ENCODE measurements at regions not wholly inside any gene's neighbourhood (a gene's known extent, or its start where the extent isn't known, plus 50 kb on each side); places are given as distances from the start of the nearest gene placed in this dataset.

GRCh38 chr9:109557481-109557880 lies 59.4 kb upstream of the PTPN3 start:
- 66 to 74% methylated on average over 6 of the region's 6 CpGs for WGBS, 2 donors
- Histone ChIP-seq H3K4me1 (no peaks in the 10 kb centered on the region), H3K27me3 (no peaks in the 10 kb centered on the region), H3K9me3 (no peaks in the 10 kb centered on the region), H3K36me3 (no peaks in the 10 kb centered on the region), H3K27ac (no peak overlapping the region), H3K4me3 (no peak overlapping the region)
- DNase-seq (ENCODE audit: low spot score in 2 of 2) = no peak
- TF ChIP-seq EP300 (IDR thresholded peaks at IDR 0.05) = no peak
- TF ChIP-seq, protein P1, sequence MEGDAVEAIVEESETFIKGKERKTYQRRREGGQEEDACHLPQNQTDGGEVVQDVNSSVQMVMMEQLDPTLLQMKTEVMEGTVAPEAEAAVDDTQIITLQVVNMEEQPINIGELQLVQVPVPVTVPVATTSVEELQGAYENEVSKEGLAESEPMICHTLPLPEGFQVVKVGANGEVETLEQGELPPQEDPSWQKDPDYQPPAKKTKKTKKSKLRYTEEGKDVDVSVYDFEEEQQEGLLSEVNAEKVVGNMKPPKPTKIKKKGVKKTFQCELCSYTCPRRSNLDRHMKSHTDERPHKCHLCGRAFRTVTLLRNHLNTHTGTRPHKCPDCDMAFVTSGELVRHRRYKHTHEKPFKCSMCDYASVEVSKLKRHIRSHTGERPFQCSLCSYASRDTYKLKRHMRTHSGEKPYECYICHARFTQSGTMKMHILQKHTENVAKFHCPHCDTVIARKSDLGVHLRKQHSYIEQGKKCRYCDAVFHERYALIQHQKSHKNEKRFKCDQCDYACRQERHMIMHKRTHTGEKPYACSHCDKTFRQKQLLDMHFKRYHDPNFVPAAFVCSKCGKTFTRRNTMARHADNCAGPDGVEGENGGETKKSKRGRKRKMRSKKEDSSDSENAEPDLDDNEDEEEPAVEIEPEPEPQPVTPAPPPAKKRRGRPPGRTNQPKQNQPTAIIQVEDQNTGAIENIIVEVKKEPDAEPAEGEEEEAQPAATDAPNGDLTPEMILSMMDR (IDR thresholded peaks at IDR 0.05) = no peak
- no peak for TF ChIP-seq POLR2A (IDR thresholded peaks at IDR 0.05)

DNA sequence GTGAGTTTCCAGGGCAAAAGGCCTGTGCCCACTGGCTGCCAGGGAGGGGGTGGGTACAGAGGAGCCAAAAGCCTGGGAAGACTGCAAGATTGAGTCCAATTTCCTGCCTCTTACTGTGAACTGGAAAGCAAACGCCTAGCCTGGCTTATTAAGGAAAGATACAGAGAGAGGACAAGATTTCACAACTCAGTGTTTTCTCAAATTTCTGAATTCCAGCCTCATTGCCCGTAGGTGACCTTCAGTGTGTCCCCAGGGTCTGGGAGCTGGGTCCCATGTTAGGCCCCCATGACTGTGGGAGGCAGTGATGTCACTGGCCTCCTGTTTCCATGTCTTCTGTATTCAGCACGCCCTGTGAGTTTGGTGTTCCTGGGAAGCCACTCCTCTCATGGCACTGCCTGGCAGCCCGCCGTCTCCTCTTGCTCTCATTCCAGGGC lies 60.6 kb upstream of the PTPN3 start:
- H3K9me3 ChIP-seq = no peaks in the 10 kb centered on the region
- no peak overlapping the region for H3K4me3 ChIP-seq
- no peaks in the 10 kb centered on the region for H3K27me3 ChIP-seq
- no peak overlapping the region for H3K27ac ChIP-seq
- H3K4me1 ChIP-seq = no peaks in the 10 kb centered on the region
- no peak for TF ChIP-seq EP300 (IDR thresholded peaks at IDR 0.05)
- TF ChIP-seq POLR2A (IDR thresholded peaks at IDR 0.05) = no peak
- TF ChIP-seq, protein P1 (IDR thresholded peaks at IDR 0.05) = no peak
- DNase-seq (ENCODE audit: low spot score in 2 of 2) = no peak
- 79% methylated on average over 5 of the region's 5 CpGs for WGBS, 2 donors
- H3K36me3 ChIP-seq = no peaks in the 10 kb centered on the region

DNA sequence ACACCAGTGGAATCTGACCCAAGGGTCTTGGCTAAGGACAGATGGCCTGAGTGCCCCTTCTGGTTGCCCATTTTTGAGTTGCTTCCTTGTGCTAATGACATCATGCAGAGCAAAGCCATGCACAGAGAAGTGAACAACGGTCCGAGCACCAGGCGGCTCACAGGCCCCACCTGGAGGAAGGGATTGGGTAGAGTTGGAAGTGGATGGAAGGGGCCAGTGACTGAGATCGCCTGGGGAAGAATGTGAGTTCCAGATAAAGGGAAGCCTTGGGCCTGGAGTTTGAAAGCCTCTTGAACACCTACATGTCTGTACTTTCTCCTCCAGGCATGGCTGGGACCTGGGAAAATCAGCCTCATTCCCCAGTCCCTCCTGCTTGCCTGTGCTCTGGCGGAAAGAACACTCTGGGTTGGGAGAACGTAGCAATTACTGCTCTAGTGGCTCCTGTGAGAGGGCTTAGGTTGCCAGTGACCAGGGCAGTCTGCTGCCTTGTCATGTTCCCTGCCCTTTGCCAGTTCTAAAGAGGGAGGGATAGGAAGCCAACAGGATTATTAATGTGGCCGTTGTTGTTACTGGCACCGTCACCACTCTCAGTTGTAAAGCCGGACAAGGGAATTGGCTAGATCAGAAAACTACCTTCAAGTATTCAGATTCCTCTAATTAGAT lies 62.5 kb upstream of the PTPN3 start:
- 66 to 70% methylated on average over 9 of the region's 9 CpGs for WGBS, 2 donors
- no peaks in the 10 kb centered on the region for H3K36me3 ChIP-seq
- TF ChIP-seq POLR2A (IDR thresholded peaks at IDR 0.05) = no peak
- TF ChIP-seq, protein P1 (IDR thresholded peaks at IDR 0.05) = no peak
- TF ChIP-seq EP300 (IDR thresholded peaks at IDR 0.05) = no peak
- peaks cover 0 to 3% of the 10 kb centered on the region in 2 donors for H3K27me3 ChIP-seq
- no peak for DNase-seq (ENCODE audit: low spot score in 2 of 2)
- H3K9me3 ChIP-seq = no peaks in the 10 kb centered on the region
- no peak overlapping the region for H3K4me3 ChIP-seq
- no peak overlapping the region for H3K27ac ChIP-seq
- no peaks in the 10 kb centered on the region for H3K4me1 ChIP-seq

DNA sequence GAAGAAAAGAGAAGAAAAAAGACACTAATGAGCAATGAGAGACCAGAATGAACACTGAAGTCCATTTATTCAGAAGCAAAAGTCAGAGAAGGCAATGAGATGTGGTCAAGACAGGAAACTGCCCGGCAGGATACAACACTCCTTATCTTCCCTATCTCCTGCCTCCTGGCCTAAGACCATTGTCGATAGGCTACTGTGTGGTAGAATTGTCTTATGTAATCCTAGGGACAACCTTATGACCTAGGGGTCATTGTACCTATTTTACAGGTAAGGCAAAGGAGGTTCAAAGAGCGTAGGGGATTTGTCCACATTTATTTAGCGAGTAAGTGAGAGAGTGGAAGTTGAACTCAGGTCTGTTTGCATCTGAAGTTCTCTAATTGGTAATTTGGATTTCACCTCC lies 63.0 kb upstream of the PTPN3 start:
- TF ChIP-seq, protein P1 (IDR thresholded peaks at IDR 0.05) = no peak
- TF ChIP-seq POLR2A (IDR thresholded peaks at IDR 0.05) (no peak), EP300 (IDR thresholded peaks at IDR 0.05) (no peak)
- WGBS, 2 donors = 77 to 84% methylated on average over 4 of the region's 4 CpGs
- no peak for DNase-seq (ENCODE audit: low spot score in 2 of 2)
- no peaks in the 10 kb centered on the region for H3K9me3 ChIP-seq
- no peak overlapping the region for H3K27ac ChIP-seq
- no peaks in the 10 kb centered on the region for H3K4me1 ChIP-seq
- H3K27me3 ChIP-seq = peaks cover 0 to 8% of the 10 kb centered on the region in 2 donors
- no peak overlapping the region for H3K4me3 ChIP-seq
- no peaks in the 10 kb centered on the region for H3K36me3 ChIP-seq

GRCh38 chr9:109568089-109568488 lies 70.0 kb upstream of the PTPN3 start:
- no peaks in the 10 kb centered on the region for H3K9me3 ChIP-seq
- peaks cover 0 to 11% of the 10 kb centered on the region in 2 donors for H3K27me3 ChIP-seq
- no peak overlapping the region for H3K4me3 ChIP-seq
- TF ChIP-seq, protein P1 (IDR thresholded peaks at IDR 0.05) = no peak
- TF ChIP-seq POLR2A (IDR thresholded peaks at IDR 0.05) (no peak), EP300 (IDR thresholded peaks at IDR 0.05) (no peak)
- DNase-seq (ENCODE audit: low spot score in 2 of 2) = no peak
- WGBS, 2 donors = 84 to 95% methylated on average over 2 of the region's 2 CpGs
- no peaks in the 10 kb centered on the region for H3K4me1 ChIP-seq
- no peaks in the 10 kb centered on the region for H3K36me3 ChIP-seq
- H3K27ac ChIP-seq = no peak overlapping the region
